ENCODE measurements at regions not wholly inside any gene's neighbourhood (a gene's known extent, or its start where the extent isn't known, plus 50 kb on each side); places are given as distances from the start of the nearest gene placed in this dataset.

- intact Hi-C loops (cut with micrococcal nuclease), result no loop called here
- no peaks in the 10 kb centered on the region for H3K4me1 ChIP-seq (ENCODE audit: control insufficient read depth, extremely low read depth, insufficient read depth, low read length)
Observed at GRCh38 chr3:28008235-28008634, 233.2 kb upstream of the CMC1 start.

More at GRCh38 chr3:28008235-28008634, 233.2 kb upstream of the CMC1 start:
- DNase-seq (ENCODE audit: low read depth, low spot score) (no peak), FAIRE-seq (no peak)
- dilution Hi-C loops (cut with MboI; ENCODE audit: extremely low pct_ligation_motif_present, low sequenced_read_pairs), result no loop called here
- no peaks in the 10 kb centered on the region for H4K20me1 ChIP-seq (replicated peaks; ENCODE audit: control insufficient read depth, extremely low read depth, insufficient read depth, low read length)
- BruUV-seq (replicated peaks), result no TSS peak
- H3K9ac ChIP-seq (replicated peaks; ENCODE audit: extremely low read depth, insufficient read depth, low read length), result no peak overlapping the region
- H3K9me1 ChIP-seq (replicated peaks; ENCODE audit: control insufficient read depth, extremely low read depth, insufficient read depth, low read length), result no peaks in the 10 kb centered on the region
- H3K4me3 ChIP-seq (replicated peaks in 1 of 3; ENCODE audit: insufficient read depth in 1 of 3, low read depth in 1 of 3, low read length in 3 of 3), result no peak overlapping the region
- no peaks in the 10 kb centered on the region for H3K36me3 ChIP-seq (ENCODE audit: control insufficient read depth in 2 of 2, extremely low read depth in 1 of 2, insufficient read depth in 2 of 2, low read length in 2 of 2)
- H3K9me3 ChIP-seq (replicated peaks; ENCODE audit: control insufficient read depth, insufficient read depth, low read length), result no peaks in the 10 kb centered on the region
- H2AFZ ChIP-seq (ENCODE audit: low read depth, low read length), result no peak overlapping the region
- H3K27ac ChIP-seq (ENCODE audit: insufficient read depth, low read depth, low read length), result no peak overlapping the region
- no peaks in the 10 kb centered on the region for H3K79me2 ChIP-seq (ENCODE audit: control insufficient read depth, insufficient read depth, low read length)
- no peak overlapping the region for H3K4me2 ChIP-seq (ENCODE audit: insufficient read depth, low read length)
- ChIA-PET CTCF (no interaction called here), POLR2A (no interaction called here)
- TF ChIP-seq MYC (IDR thresholded peaks at IDR 0.05; ENCODE audit: low read depth, low read length) (no peak), GATA2 (IDR thresholded peaks at IDR 0.05; ENCODE audit: insufficient read depth, insufficient read length, low read depth, low read length) (no peak), POLR2A (IDR thresholded peaks at IDR 0.05; ENCODE audit: low read depth, low read length) (no peak), MAX (IDR thresholded peaks at IDR 0.05; ENCODE audit: insufficient read depth, insufficient read length) (no peak), FOS (IDR thresholded peaks at IDR 0.05; ENCODE audit: borderline replicate concordance, insufficient read depth, low read length) (no peak), JUN (IDR thresholded peaks at IDR 0.05; ENCODE audit: borderline replicate concordance, insufficient read depth, insufficient read length, low read depth) (no peak), POLR2AphosphoS5 (IDR thresholded peaks at IDR 0.05; ENCODE audit: insufficient read depth, low read depth, low read length) (no peak), EZH2 (IDR thresholded peaks at IDR 0.05; ENCODE audit: borderline replicate concordance, low read depth, low read length, severe bottlenecking) (no peak)
- TF ChIP-seq, protein P1, sequence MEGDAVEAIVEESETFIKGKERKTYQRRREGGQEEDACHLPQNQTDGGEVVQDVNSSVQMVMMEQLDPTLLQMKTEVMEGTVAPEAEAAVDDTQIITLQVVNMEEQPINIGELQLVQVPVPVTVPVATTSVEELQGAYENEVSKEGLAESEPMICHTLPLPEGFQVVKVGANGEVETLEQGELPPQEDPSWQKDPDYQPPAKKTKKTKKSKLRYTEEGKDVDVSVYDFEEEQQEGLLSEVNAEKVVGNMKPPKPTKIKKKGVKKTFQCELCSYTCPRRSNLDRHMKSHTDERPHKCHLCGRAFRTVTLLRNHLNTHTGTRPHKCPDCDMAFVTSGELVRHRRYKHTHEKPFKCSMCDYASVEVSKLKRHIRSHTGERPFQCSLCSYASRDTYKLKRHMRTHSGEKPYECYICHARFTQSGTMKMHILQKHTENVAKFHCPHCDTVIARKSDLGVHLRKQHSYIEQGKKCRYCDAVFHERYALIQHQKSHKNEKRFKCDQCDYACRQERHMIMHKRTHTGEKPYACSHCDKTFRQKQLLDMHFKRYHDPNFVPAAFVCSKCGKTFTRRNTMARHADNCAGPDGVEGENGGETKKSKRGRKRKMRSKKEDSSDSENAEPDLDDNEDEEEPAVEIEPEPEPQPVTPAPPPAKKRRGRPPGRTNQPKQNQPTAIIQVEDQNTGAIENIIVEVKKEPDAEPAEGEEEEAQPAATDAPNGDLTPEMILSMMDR (IDR thresholded peaks at IDR 0.05; ENCODE audit: extremely low read depth in 1 of 2, insufficient read depth in 1 of 2, low read depth in 1 of 2, low read length in 2 of 2), result no peak
- no peaks in the 10 kb centered on the region for H3K27me3 ChIP-seq (ENCODE audit: control insufficient read depth in 2 of 2, insufficient read depth in 2 of 2, low read length in 2 of 2)
